GM18867 (cell line): ENCODE measurements at regions not wholly inside any gene's neighbourhood (a gene's known extent, or its start where the extent isn't known, plus 50 kb on each side); places are given as distances from the start of the nearest gene placed in this dataset.
"Not testable (repeated sequence)": the region's sequence is repeated elsewhere in the genome, so short reads cannot be mapped to it uniquely, and the experiment has no call there.

Source experiments
- ATAC-seq: cut with Tn5 transposase; IDR thresholded peaks from one replicate; pipeline ENCODE4 v1.9.1; 2021; ENCODE audit warnings: mild to moderate bottlenecking, moderate library complexity; ENCODE audit not compliant: unreplicated experiment

- not testable (repeated sequence) for ATAC-seq
These were observed 70.8 kb downstream of the TBC1D26 start for GRCh38 chr17:15802917-15803316.

GRCh38 chr17:15806825-15807224, 74.7 kb downstream of the TBC1D26 start:
- not testable (repeated sequence) for ATAC-seq

GRCh38 chr17:15813388-15813787, 81.3 kb downstream of the TBC1D26 start:
- ATAC-seq = not testable (repeated sequence)

- not testable (repeated sequence) for ATAC-seq
These were observed 81.9 kb downstream of the TBC1D26 start for GRCh38 chr17:15814003-15814402.

GRCh38 chr17:15817861-15818260, 85.8 kb downstream of the TBC1D26 start:
- not testable (repeated sequence) for ATAC-seq

GRCh38 chr17:15822280-15822679, 90.2 kb downstream of the TBC1D26 start:
- not testable (repeated sequence) for ATAC-seq

GRCh38 chr17:15828727-15829314, 96.7 kb downstream of the TBC1D26 start:
- ATAC-seq = peak; percentile 45

- ATAC-seq = not testable (repeated sequence)
These were observed 98.1 kb downstream of the TBC1D26 start for GRCh38 chr17:15830221-15830620.

GRCh38 chr17:15831182-15831581, 99.1 kb downstream of the TBC1D26 start:
- ATAC-seq = peak; percentile 96

- ATAC-seq = not testable (repeated sequence)
These were observed 100.9 kb downstream of the TBC1D26 start for GRCh38 chr17:15832921-15833480.

- not testable (repeated sequence) for ATAC-seq
These were observed 101.8 kb downstream of the TBC1D26 start for GRCh38 chr17:15833890-15834289.

- not testable (repeated sequence) for ATAC-seq
These were observed 103.4 kb downstream of the TBC1D26 start for GRCh38 chr17:15835481-15835880.

GRCh38 chr17:15836249-15836982, 104.3 kb downstream of the TBC1D26 start:
- not testable (repeated sequence) for ATAC-seq

GRCh38 chr17:15836991-15837390, 104.9 kb downstream of the TBC1D26 start:
- ATAC-seq = not testable (repeated sequence)

- ATAC-seq = not testable (repeated sequence)
These were observed 97.3 kb upstream of the ADORA2B start for GRCh38 chr17:15847447-15848229.

GRCh38 chr17:15849054-15849453, 95.9 kb upstream of the ADORA2B start:
- ATAC-seq = not testable (repeated sequence)

- ATAC-seq = not testable (repeated sequence)
These were observed 94.9 kb upstream of the ADORA2B start for GRCh38 chr17:15850071-15850470.

GRCh38 chr17:15850687-15851086, 94.2 kb upstream of the ADORA2B start:
- ATAC-seq = not testable (repeated sequence)

GRCh38 chr17:15852863-15853262, 92.1 kb upstream of the ADORA2B start:
- peak; percentile 76 for ATAC-seq

- ATAC-seq = not testable (repeated sequence)
These were observed 88.7 kb upstream of the ADORA2B start for GRCh38 chr17:15856191-15856590.

GRCh38 chr17:15856745-15857144, 88.2 kb upstream of the ADORA2B start:
- ATAC-seq = not testable (repeated sequence)
